Nephron progenitor cell (in vitro differentiated cells): ENCODE measurements at regions not wholly inside any gene's neighbourhood (a gene's known extent, or its start where the extent isn't known, plus 50 kb on each side); places are given as distances from the start of the nearest gene placed in this dataset.

ENCODE experiments used
- DNase-seq: peaks from one replicate; pipeline ENCODE4 v3.0.0; 2021
- H3K27ac Mint-ChIP-seq: 2 replicates; pipeline ENCODE4 v1.8.0; 2021; ENCODE audit warnings: mild to moderate bottlenecking, moderate library complexity, mixed read lengths
- H3K27me3 Mint-ChIP-seq: 2 replicates; pipeline ENCODE4 v1.8.0; 2021; ENCODE audit warnings: mild to moderate bottlenecking, low read depth, mixed read lengths; ENCODE audit not compliant: poor library complexity
- H3K36me3 Mint-ChIP-seq: 2 replicates; pipeline ENCODE4 v1.8.0; 2021; ENCODE audit warnings: low read depth, mixed read lengths
- H3K4me1 Mint-ChIP-seq: 2 replicates; pipeline ENCODE4 v1.8.0; 2021; ENCODE audit warnings: mixed read lengths
- H3K4me3 Mint-ChIP-seq: 2 replicates; pipeline ENCODE4 v1.8.0; 2021; ENCODE audit warnings: mild to moderate bottlenecking, moderate library complexity, mixed read lengths
- H3K9me3 Mint-ChIP-seq: 2 replicates; pipeline ENCODE4 v1.8.0; 2021; ENCODE audit warnings: mild to moderate bottlenecking, moderate library complexity, mixed read lengths
- TF ChIP-seq, protein P1 (sequence below): fragments of 200-600 bp; sonication (generic); IDR thresholded peaks from 2 replicates; pipeline ENCODE4 v1.5.0; 2021; ENCODE audit warnings: antibody characterized with exemption

DNA sequence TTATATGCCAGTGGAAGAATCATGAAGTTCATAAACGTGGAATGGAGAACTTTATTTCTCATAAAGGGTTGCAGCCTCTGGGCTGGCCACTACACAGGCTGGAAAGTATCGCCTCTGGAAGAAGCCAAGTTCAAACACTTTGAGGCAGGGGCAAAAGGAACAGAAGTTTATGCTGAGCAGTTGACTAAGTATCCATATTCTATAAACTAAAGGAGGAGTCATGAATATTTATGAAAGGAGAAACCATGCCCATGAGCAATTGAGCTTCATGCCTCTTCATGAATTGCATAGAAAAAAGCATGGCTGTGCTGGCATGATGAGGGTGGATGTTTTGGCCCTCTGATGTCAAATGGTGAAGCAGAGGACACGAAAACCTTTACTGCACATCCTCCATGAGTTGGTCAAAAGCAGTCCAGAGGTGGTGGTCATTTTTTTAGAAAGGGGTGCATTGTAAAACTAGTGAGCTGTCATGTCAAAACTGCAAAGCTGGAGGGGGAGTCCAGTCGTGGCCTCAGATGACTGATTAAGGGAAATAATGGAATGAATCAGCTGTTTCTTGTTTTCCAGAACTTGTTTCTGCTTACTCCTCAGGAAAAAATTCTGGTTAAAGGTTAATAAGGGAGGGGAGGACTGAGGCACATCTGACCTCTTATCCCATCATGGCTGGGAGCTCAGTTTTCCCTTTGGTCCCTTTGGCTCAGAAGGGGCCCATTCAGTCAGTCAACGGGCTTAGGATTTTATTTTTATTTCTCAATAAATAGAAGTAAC lies 276.7 kb downstream of the CHL1 start:
- H3K4me1 Mint-ChIP-seq, result no peaks in the 10 kb centered on the region
- no peaks in the 10 kb centered on the region for H3K36me3 Mint-ChIP-seq
- no peak for DNase-seq
- H3K4me3 Mint-ChIP-seq, result no peak overlapping the region
- H3K27ac Mint-ChIP-seq, result no peak overlapping the region
- H3K9me3 Mint-ChIP-seq, result peaks cover 17% of the 10 kb centered on the region
- TF ChIP-seq, protein P1, sequence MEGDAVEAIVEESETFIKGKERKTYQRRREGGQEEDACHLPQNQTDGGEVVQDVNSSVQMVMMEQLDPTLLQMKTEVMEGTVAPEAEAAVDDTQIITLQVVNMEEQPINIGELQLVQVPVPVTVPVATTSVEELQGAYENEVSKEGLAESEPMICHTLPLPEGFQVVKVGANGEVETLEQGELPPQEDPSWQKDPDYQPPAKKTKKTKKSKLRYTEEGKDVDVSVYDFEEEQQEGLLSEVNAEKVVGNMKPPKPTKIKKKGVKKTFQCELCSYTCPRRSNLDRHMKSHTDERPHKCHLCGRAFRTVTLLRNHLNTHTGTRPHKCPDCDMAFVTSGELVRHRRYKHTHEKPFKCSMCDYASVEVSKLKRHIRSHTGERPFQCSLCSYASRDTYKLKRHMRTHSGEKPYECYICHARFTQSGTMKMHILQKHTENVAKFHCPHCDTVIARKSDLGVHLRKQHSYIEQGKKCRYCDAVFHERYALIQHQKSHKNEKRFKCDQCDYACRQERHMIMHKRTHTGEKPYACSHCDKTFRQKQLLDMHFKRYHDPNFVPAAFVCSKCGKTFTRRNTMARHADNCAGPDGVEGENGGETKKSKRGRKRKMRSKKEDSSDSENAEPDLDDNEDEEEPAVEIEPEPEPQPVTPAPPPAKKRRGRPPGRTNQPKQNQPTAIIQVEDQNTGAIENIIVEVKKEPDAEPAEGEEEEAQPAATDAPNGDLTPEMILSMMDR, result no peak
- H3K27me3 Mint-ChIP-seq, result peaks cover 4% of the 10 kb centered on the region

- H3K36me3 Mint-ChIP-seq, result no peaks in the 10 kb centered on the region
- H3K4me1 Mint-ChIP-seq, result no peaks in the 10 kb centered on the region
- no peak for DNase-seq
- no peak overlapping the region for H3K27ac Mint-ChIP-seq
- H3K4me3 Mint-ChIP-seq, result no peak overlapping the region
- H3K27me3 Mint-ChIP-seq, result peaks cover 4% of the 10 kb centered on the region
- peaks cover 27% of the 10 kb centered on the region for H3K9me3 Mint-ChIP-seq
- TF ChIP-seq, protein P1, result no peak
These were observed 278.3 kb downstream of the CHL1 start for GRCh38 chr3:474828-475227.

- H3K27me3 Mint-ChIP-seq, result no peaks in the 10 kb centered on the region
- H3K36me3 Mint-ChIP-seq, result no peaks in the 10 kb centered on the region
- no peak overlapping the region for H3K4me3 Mint-ChIP-seq
- H3K9me3 Mint-ChIP-seq, result peaks cover 16% of the 10 kb centered on the region
- no peaks in the 10 kb centered on the region for H3K4me1 Mint-ChIP-seq
- H3K27ac Mint-ChIP-seq, result no peak overlapping the region
- TF ChIP-seq, protein P1, result no peak
- no peak for DNase-seq
These were observed 283.5 kb downstream of the CHL1 start for GRCh38 chr3:480070-480469.

- DNase-seq, result no peak
- TF ChIP-seq, protein P1, result no peak
- Mint-ChIP-seq H3K36me3 (no peaks in the 10 kb centered on the region), H3K4me3 (no peak overlapping the region), H3K4me1 (no peaks in the 10 kb centered on the region), H3K9me3 (peaks cover 16% of the 10 kb centered on the region), H3K27me3 (no peaks in the 10 kb centered on the region), H3K27ac (peak overlapping the region; percentile 73)
These were observed 284.5 kb downstream of the CHL1 start for GRCh38 chr3:481111-481510.

DNA sequence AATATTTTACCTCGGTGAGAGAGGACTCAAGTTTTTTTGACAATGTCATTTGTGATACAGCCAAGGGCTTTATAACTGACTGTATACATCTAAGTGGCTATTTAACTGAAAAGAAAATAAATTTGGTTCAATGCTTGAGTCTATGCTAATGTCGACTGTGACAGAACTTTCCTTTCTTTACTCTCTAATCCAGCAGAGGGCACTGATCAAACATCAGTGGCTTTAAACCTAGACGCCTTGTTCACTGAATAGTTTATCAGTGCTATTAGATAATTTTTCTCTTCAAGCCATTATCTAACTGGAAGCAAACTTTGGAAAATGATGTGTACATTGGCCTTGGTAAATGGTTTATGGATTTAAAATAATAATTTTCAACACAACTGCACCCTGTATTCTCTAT lies 285.1 kb downstream of the CHL1 start:
- Mint-ChIP-seq H3K4me3 (no peak overlapping the region), H3K27me3 (no peaks in the 10 kb centered on the region), H3K4me1 (no peaks in the 10 kb centered on the region), H3K9me3 (peaks cover 16% of the 10 kb centered on the region), H3K36me3 (no peaks in the 10 kb centered on the region), H3K27ac (peak overlapping the region; percentile 19)
- no peak for DNase-seq
- TF ChIP-seq, protein P1, result peak; percentile 30

DNA sequence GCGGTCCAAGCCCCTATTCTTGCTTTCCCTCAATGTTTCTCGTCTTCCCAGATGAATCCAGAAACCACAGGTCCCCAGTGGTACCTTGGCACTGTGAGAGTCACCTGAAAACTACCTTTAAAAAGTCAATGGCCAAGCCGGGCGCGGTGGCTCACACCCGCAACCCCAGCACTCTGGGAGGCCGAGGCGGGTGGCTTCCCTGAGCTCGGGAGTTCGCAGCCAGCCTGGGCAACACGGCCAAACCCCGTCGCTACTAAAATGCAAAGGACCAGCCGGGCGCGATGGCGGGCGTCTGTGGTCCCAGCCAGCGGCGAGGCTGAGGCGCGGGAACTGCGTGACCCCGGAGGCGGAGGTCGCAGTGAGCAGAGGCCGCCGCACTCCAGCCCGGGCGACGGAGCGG lies 285.9 kb downstream of the CHL1 start:
- H3K27ac Mint-ChIP-seq, result peak overlapping the region; percentile 80
- H3K4me3 Mint-ChIP-seq, result no peak overlapping the region
- TF ChIP-seq, protein P1, result no peak
- peak; percentile 15 for DNase-seq
- no peaks in the 10 kb centered on the region for H3K36me3 Mint-ChIP-seq
- no peaks in the 10 kb centered on the region for H3K4me1 Mint-ChIP-seq
- H3K27me3 Mint-ChIP-seq, result no peaks in the 10 kb centered on the region
- peaks cover 16% of the 10 kb centered on the region for H3K9me3 Mint-ChIP-seq
